Stimulated activated CD4-positive, alpha-beta T cell treated with anti-CD3 and anti-CD28 coated beads, Interleukin-12 subunit alpha, Interleukin-12 subunit beta, amount 100 ng/mL, for 24 hours (primary cell): ENCODE measurements at regions not wholly inside any gene's neighbourhood (a gene's known extent, or its start where the extent isn't known, plus 50 kb on each side); places are given as distances from the start of the nearest gene placed in this dataset.

Source experiments
- DNase-seq, 2 experiments: peaks; one replicate each; pipeline ENCODE4 v3.0.0-alpha.2; 2020; ENCODE audit warnings: low read depth in 2 of 2

- DNase-seq, result no peak
Measured at GRCh38 chr21:38984982-38985567, 179.3 kb downstream of the ETS2 start.

GRCh38 chr21:38984568-38984967, 178.8 kb downstream of the ETS2 start:
- DNase-seq, result no peak

- DNase-seq, result no peak
Measured at GRCh38 chr21:38983560-38983959, 177.8 kb downstream of the ETS2 start.

GRCh38 chr21:38982804-38983203, 177.1 kb downstream of the ETS2 start:
- no peak for DNase-seq

- DNase-seq, result no peak
Measured at GRCh38 chr21:38982096-38982495, 176.4 kb downstream of the ETS2 start.

- DNase-seq, result no peak
Measured at GRCh38 chr21:38980416-38981313, 174.9 kb downstream of the ETS2 start.

- no peak for DNase-seq
Measured at GRCh38 chr21:38979271-38980121, 173.8 kb downstream of the ETS2 start.

GRCh38 chr21:38976900-38977299, 171.2 kb downstream of the ETS2 start:
- no peak for DNase-seq

- no peak for DNase-seq
Measured at GRCh38 chr21:38973552-38973951, 167.8 kb downstream of the ETS2 start.

- DNase-seq, result no peak
Measured at GRCh38 chr21:38972078-38972477, 166.3 kb downstream of the ETS2 start.

GRCh38 chr21:38970765-38971164, 165.0 kb downstream of the ETS2 start:
- DNase-seq, result no peak

- DNase-seq, result no peak
Measured at GRCh38 chr21:38968887-38969543, 163.3 kb downstream of the ETS2 start.

- no peak for DNase-seq
Measured at GRCh38 chr21:38965910-38966504, 160.3 kb downstream of the ETS2 start.

- DNase-seq, result no peak
Measured at GRCh38 chr21:38965241-38965640, 159.5 kb downstream of the ETS2 start.

GRCh38 chr21:38963006-38963405, 157.3 kb downstream of the ETS2 start:
- no peak for DNase-seq

GRCh38 chr21:38960251-38960650, 154.5 kb downstream of the ETS2 start:
- DNase-seq, result no peak

GRCh38 chr21:38959692-38960061, 153.9 kb downstream of the ETS2 start:
- DNase-seq, result no peak

- no peak for DNase-seq
Measured at GRCh38 chr21:38958940-38959691, 153.4 kb downstream of the ETS2 start.

- no peak for DNase-seq
Measured at GRCh38 chr21:38958323-38958705, 152.6 kb downstream of the ETS2 start.

- DNase-seq, result no peak
Measured at GRCh38 chr21:38957575-38958322, 152.0 kb downstream of the ETS2 start.
